ENCODE measurements at regions not wholly inside any gene's neighbourhood (a gene's known extent, or its start where the extent isn't known, plus 50 kb on each side); places are given as distances from the start of the nearest gene placed in this dataset.

- no peak for TF ChIP-seq RERE (CRISPR knock-in tag; IDR thresholded peaks at IDR 0.05; ENCODE audit: low read depth)
- no peak for TF ChIP-seq ZNF720 (CRISPR knock-in tag; IDR thresholded peaks at IDR 0.05)
- TF ChIP-seq THRA (CRISPR knock-in tag; IDR thresholded peaks at IDR 0.05; ENCODE audit: borderline replicate concordance): no peak
- TF ChIP-seq MYNN (CRISPR knock-in tag; IDR thresholded peaks at IDR 0.05; ENCODE audit: low read depth): no peak
- no peak for TF ChIP-seq PHB2 (IDR thresholded peaks at IDR 0.05; ENCODE audit: partially characterized antibody)
Measured at GRCh38 chr2:152815634-152816257, 97.3 kb downstream of the ARL6IP6 start (continued).

DNA sequence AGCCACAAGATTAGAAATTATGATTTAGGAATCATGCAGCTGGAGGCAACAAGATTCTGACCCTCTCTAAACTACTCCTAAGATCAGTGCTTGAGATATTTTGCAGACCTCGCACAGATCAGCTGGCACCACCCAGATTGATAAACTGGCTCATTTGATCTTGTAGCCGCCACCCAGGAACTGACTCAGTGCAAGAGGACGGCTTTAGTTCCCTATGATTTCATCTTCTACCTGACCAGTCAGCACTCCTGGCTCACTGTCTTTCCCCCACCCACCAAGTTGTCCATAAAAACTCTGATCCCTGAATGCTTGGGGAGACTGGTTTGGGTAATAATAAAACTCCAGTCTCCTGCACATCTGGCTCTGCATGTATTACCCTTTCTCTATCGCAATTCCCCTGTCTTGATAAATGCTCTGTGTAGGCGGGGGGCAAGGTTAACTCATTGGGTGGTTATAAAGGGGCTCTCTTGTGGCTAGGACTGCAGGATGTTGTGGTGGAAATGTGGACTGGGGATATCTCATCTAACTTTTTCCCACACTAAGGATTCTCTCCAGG, 96.1 kb downstream of the ARL6IP6 start:
- POLR2A ChIA-PET: no interaction called here
- H3K9me3 ChIP-seq (ENCODE audit: low read length): peaks cover 18% of the 10 kb centered on the region; the same call in 1 of the 2 replicates
- no peak overlapping the region for H2AFZ ChIP-seq (ENCODE audit: low read length)
- H3K36me3 ChIP-seq (replicated peaks in 1 of 2; ENCODE audit: control insufficient read depth in 1 of 2, insufficient read depth in 2 of 2, low read length in 2 of 2): no peaks in the 10 kb centered on the region
- H3K4me1 ChIP-seq (ENCODE audit: insufficient read depth, low read length): no peaks in the 10 kb centered on the region
- in situ Hi-C loops (cut with HindIII; ENCODE audit: extremely low pct_ligation_motif_present, low pct_unique_long_range_greater_than_20kb) (no loop called here), intact Hi-C loops (cut with micrococcal nuclease; ENCODE audit: unreplicated experiment) (no loop called here)
- CTCF ChIA-PET (ENCODE audit: low intra/inter-chr PET ratio, low total read pairs): no interaction called here
- DNase-seq (ENCODE audit: low spot score): no peak
- no peak overlapping the region for H3K27ac ChIP-seq (ENCODE audit: extremely low read length, insufficient read depth, low read length)
- H3K4me3 ChIP-seq (replicated peaks in 1 of 3; ENCODE audit: insufficient read depth in 1 of 3, low read depth in 2 of 3, low read length in 3 of 3): no peak overlapping the region
- ATAC-seq: no peak
- FAIRE-seq: no peak
- 15% methylated on average over 5 of the region's 5 CpGs for WGBS (ENCODE audit: low lambda C conversion rate)
- no peak overlapping the region for H3K9ac ChIP-seq (ENCODE audit: insufficient read depth, low read depth, low read length)
- H3K79me2 ChIP-seq (ENCODE audit: insufficient read depth, low read length): no peaks in the 10 kb centered on the region
- 0 out of 5 replicates have a peak, but pooled peaks cover 0 to 4% of the 10 kb centered on the region in 2 experiments for H3K27me3 ChIP-seq (ENCODE audit: control insufficient read depth in 1 of 2, insufficient read depth in 2 of 2, low read length in 2 of 2)
- no TSS peak for BruUV-seq (replicated peaks)
- H3K4me2 ChIP-seq (ENCODE audit: low read depth, low read length): no peak overlapping the region
- H4K20me1 ChIP-seq (ENCODE audit: insufficient read depth, low read length): no peaks in the 10 kb centered on the region
- TF ChIP-seq YY1 (IDR thresholded peaks at IDR 0.05; ENCODE audit: insufficient read depth, insufficient replicate concordance, low read depth, low read length) (no peak), ZC3H13 (CRISPR knock-in tag; IDR thresholded peaks at IDR 0.05) (no peak), ZNF44 (CRISPR knock-in tag; IDR thresholded peaks at IDR 0.05) (no peak), FOSL2 (CRISPR knock-in tag; IDR thresholded peaks at IDR 0.05) (no peak), KDM1A (CRISPR knock-in tag; IDR thresholded peaks at IDR 0.05) (no peak), PAXIP1 (CRISPR knock-in tag; conservative IDR thresholded peaks at IDR 0.05) (no peak)

Measured in HepG2 (cell line).